ENCODE measurements at regions not wholly inside any gene's neighbourhood (a gene's known extent, or its start where the extent isn't known, plus 50 kb on each side); places are given as distances from the start of the nearest gene placed in this dataset.

DNA sequence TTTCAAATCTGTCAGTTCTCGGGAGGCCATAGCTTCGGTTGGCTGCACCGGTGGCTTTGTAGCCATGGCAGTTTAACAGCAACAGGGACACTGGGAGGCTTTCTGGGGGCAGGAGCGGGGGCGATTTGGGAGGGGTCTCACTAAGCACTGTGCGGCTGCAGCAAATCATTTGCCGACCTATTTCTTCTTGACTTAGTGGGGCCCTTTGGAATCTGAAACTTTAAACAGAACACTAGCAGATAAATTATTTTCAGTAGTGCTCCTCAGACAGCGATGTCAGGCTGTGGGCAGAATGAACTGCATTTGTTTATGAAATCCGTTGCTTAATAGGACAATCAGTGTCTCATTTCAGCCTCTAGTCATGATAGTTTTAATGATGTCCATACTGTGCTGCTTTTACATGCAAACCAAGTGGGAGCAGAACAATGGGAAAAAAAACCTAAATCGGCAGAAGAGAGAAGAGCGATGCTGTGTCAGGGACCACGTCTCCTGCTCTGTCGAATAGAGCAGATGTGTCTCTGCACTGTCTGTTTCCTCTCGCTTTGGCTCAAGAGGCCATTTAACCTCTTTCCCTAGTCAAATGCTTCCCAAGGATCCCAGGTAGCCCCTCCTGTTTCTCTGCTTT lies 211.9 kb downstream of the OLFM4 start:
- Histone ChIP-seq H3K9me3 (no peaks in the 10 kb centered on the region), H3K4me3 (no peak overlapping the region), H3K36me3 (ENCODE audit: insufficient read depth in 1 of 2, low read depth in 1 of 2) (no peaks in the 10 kb centered on the region), H3K4me1 (no peaks in the 10 kb centered on the region), H3K27ac (no peak overlapping the region), H3K27me3 (ENCODE audit: insufficient read depth in 3 of 3, low read length in 2 of 3) (peaks cover 0 to 3% (median 1%) of the 10 kb centered on the region in 3 donors)
- intact Hi-C loops (cut with DNase I) = no loop called here
- no peak for DNase-seq
- no peak for ATAC-seq
- TF ChIP-seq, protein P1, sequence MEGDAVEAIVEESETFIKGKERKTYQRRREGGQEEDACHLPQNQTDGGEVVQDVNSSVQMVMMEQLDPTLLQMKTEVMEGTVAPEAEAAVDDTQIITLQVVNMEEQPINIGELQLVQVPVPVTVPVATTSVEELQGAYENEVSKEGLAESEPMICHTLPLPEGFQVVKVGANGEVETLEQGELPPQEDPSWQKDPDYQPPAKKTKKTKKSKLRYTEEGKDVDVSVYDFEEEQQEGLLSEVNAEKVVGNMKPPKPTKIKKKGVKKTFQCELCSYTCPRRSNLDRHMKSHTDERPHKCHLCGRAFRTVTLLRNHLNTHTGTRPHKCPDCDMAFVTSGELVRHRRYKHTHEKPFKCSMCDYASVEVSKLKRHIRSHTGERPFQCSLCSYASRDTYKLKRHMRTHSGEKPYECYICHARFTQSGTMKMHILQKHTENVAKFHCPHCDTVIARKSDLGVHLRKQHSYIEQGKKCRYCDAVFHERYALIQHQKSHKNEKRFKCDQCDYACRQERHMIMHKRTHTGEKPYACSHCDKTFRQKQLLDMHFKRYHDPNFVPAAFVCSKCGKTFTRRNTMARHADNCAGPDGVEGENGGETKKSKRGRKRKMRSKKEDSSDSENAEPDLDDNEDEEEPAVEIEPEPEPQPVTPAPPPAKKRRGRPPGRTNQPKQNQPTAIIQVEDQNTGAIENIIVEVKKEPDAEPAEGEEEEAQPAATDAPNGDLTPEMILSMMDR (IDR thresholded peaks at IDR 0.05) = no peak
- WGBS, 3 donors = 28 to 34% (median 32%) methylated on average over 14 of the region's 14 CpGs

DNA sequence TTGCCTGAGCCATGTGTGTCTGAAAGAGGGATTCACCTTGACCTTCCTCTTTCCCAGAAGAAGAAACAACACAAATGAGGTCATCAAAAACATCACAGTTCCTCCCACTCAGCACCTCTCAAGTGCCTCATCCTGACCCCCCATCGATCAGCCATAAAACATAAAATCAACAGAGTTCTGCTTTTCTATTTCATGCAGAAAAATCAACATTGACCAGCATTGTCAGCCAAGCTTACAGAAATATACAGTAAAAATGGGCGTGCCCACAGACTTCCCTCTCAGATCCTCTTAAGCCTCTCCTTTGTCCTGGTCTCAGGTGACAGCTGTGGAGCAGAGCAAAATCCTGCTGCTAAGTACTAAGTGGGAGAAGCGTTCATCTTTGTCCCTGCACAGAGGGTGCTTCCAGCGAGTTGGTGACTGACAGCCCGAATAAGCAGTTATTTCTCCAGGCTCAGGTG lies 213.3 kb downstream of the OLFM4 start:
- Histone ChIP-seq H3K9me3 (no peaks in the 10 kb centered on the region), H3K4me3 (no peak overlapping the region), H3K36me3 (ENCODE audit: insufficient read depth in 1 of 2, low read depth in 1 of 2) (no peaks in the 10 kb centered on the region), H3K4me1 (no peaks in the 10 kb centered on the region), H3K27ac (no peak overlapping the region), H3K27me3 (ENCODE audit: insufficient read depth in 3 of 3, low read length in 2 of 3) (peaks cover 0 to 3% (median 1%) of the 10 kb centered on the region in 3 donors)
- WGBS, 3 donors = 51 to 58% (median 56%) methylated on average over 5 of the region's 5 CpGs
- TF ChIP-seq, protein P1 (IDR thresholded peaks at IDR 0.05) = no peak
- intact Hi-C loops (cut with DNase I) = no loop called here
- ATAC-seq (no peak), DNase-seq (no peak)

DNA sequence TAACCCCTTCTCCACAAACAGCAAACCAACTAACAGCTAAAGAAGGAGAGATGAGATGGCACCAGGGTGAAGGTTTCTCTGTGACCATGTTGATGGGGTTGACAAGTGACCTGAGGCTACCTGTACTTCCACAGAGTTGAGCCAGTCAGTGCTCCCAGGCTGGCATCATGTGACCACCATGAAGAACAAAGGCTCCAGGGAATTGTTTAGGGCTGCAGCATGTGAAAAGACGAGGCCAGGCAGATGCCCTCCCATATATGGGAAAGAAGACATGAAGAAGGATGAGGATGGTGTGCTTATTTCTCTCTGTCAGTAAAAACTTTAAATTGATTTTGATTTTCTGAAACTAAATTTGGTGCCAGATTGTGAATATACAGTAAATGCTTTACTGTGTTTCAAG lies 220.6 kb downstream of the OLFM4 start:
- 26 to 38% (median 29%) methylated on average over 1 of the region's 1 CpG for WGBS, 3 donors
- Histone ChIP-seq H3K9me3 (no peaks in the 10 kb centered on the region), H3K4me3 (no peak overlapping the region), H3K4me1 (no peaks in the 10 kb centered on the region), H3K27ac (no peak overlapping the region), H3K36me3 (ENCODE audit: insufficient read depth in 1 of 2, low read depth in 1 of 2) (no peaks in the 10 kb centered on the region), H3K27me3 (ENCODE audit: insufficient read depth in 3 of 3, low read length in 2 of 3) (peaks cover 0 to 1% (median 0%) of the 10 kb centered on the region in 3 donors)
- ATAC-seq (no peak), DNase-seq (no peak)
- TF ChIP-seq, protein P1 (IDR thresholded peaks at IDR 0.05) = no peak
- intact Hi-C loops (cut with DNase I) = no loop called here

DNA sequence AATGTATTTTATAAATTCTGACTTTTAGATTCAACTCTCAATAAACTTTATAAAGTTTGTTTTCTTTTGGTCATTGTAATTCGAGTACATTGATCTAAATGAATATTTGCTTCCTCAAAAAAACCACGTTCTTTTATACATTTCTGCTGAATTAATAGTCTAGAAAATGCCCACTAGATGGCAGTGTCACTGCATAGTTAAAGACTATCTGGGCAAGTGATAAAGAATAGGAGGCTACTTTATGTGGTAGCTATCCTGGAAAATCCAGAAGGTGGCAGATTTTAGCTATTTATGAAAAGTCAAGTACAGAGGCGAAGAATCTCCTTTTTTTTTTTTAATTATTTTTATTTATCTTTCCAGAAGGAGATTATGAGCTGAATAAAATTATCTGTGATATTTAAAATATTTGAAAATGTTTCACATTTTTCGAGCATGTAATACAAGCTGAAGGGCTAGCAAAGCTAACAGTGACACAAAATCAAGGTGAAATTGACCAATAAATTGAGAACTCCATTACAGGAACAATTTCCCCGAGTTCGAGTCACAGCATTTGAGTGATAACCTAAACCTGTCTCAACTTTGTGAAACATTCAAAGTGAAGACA lies 221.8 kb downstream of the OLFM4 start:
- no peak overlapping the region for H3K4me3 ChIP-seq
- 16 to 28% (median 25%) methylated on average over 6 of the region's 6 CpGs for WGBS, 3 donors
- no peaks in the 10 kb centered on the region for H3K4me1 ChIP-seq
- peaks cover 0 to 1% (median 0%) of the 10 kb centered on the region in 3 donors for H3K27me3 ChIP-seq (ENCODE audit: insufficient read depth in 3 of 3, low read length in 2 of 3)
- peak in 2 of 4 donors; percentile 49 to 58 for ATAC-seq
- H3K9me3 ChIP-seq = no peaks in the 10 kb centered on the region
- TF ChIP-seq, protein P1 (IDR thresholded peaks at IDR 0.05) = peak; percentile 68
- DNase-seq = no peak
- H3K27ac ChIP-seq = no peak overlapping the region
- no peaks in the 10 kb centered on the region for H3K36me3 ChIP-seq (ENCODE audit: insufficient read depth in 1 of 2, low read depth in 1 of 2)
- intact Hi-C loops (cut with DNase I) = no loop called here

Measured in psoas muscle (tissue), 7 donors.